Spinal cord (tissue), 9 donors: ENCODE measurements at regions not wholly inside any gene's neighbourhood (a gene's known extent, or its start where the extent isn't known, plus 50 kb on each side); places are given as distances from the start of the nearest gene placed in this dataset.

Experiments
- DNase-seq, 6 donors: peaks; one replicate each; pipeline versions ENCODE4 v3.0.0 to v3.0.0-alpha.2; 2013 to 2015; ENCODE audit warnings: low spot score in 6 of 6, low read depth in 4 of 6
- H3K27ac ChIP-seq: one replicate; pipeline ENCODE4 v1.5.1; 2013; ENCODE audit warnings: low read depth, low read length, control low read depth
- H3K27me3 ChIP-seq: one replicate; pipeline ENCODE4 v1.6.1; 2013; ENCODE audit warnings: low read length; ENCODE audit not compliant: control insufficient read depth, insufficient read depth
- H3K36me3 ChIP-seq: one replicate; pipeline ENCODE4 v1.6.1; 2013; ENCODE audit warnings: low read length; ENCODE audit not compliant: control insufficient read depth, insufficient read depth
- H3K4me1 ChIP-seq: one replicate; pipeline ENCODE4 v1.6.1; 2013; ENCODE audit warnings: low read length; ENCODE audit not compliant: control insufficient read depth, insufficient read depth
- H3K4me3 ChIP-seq: one replicate; pipeline ENCODE4 v1.5.1; 2013; ENCODE audit warnings: low read depth, low read length, control low read depth
- H3K9me3 ChIP-seq: one replicate; pipeline ENCODE4 v1.6.1; 2013; ENCODE audit warnings: low read length; ENCODE audit not compliant: control insufficient read depth, insufficient read depth
- WGBS: methylation state at CpG from one replicate; pipeline ENCODE4 v1.1.5; 2013; ENCODE audit warnings: missing lambda C conversion rate; ENCODE audit not compliant: insufficient coverage; 5-methylcytosine and 5-hydroxymethylcytosine counted together
- donor health status: healthy.

DNA sequence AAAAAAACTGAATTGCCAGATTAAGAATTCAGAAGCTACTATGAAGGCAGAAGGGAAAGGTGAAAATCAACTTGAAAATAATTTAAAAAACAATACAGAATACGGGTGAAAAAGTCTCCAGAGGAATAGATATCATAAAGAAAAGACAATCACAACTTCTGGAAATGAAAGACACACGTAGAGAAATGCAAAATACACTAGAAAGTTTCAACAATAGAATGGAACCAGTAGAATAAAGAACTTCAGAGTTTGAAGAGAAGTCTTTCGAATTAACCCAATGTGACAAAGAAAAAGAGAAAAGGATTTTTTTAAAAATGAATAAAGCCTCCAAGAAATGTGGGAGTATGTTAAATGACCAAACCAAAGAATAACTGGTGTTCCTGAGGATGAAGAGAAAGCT, 263.8 kb upstream of the FAT3 start:
- H3K9me3 ChIP-seq: peaks cover 14% of the 10 kb centered on the region
- no peak for DNase-seq
- no peaks in the 10 kb centered on the region for H3K36me3 ChIP-seq
- no peak overlapping the region for H3K27ac ChIP-seq
- WGBS: no CpG with 5 or more reads among the region's 3 CpGs
- no peaks in the 10 kb centered on the region for H3K4me1 ChIP-seq
- H3K27me3 ChIP-seq: no peaks in the 10 kb centered on the region
- H3K4me3 ChIP-seq: no peak overlapping the region

DNA sequence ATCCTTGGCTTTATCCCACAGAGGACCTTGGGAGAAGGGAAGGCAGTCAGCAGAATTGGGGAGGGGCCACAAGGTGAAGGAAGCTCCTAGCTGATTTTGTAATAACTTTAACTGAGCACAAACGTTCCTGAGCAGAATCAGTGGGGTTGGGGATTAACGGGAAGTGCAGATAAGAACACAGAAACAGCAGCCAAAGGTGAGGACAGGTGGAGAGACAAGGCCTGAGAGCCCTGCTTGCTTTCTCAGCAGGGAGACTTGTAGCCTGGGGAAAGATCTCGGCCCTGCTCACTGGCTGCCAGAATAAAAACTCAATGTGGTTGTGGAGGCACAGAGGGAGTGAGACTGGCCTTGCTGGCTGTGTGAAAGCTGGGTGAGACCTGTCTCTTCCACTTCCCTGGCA, 265.2 kb upstream of the FAT3 start:
- Histone ChIP-seq H3K27ac (no peak overlapping the region), H3K36me3 (no peaks in the 10 kb centered on the region), H3K27me3 (no peaks in the 10 kb centered on the region), H3K4me3 (no peak overlapping the region), H3K4me1 (no peaks in the 10 kb centered on the region), H3K9me3 (peaks cover 14% of the 10 kb centered on the region)
- no peak for DNase-seq
- 94% methylated on average over 3 of the region's 3 CpGs for WGBS

DNA sequence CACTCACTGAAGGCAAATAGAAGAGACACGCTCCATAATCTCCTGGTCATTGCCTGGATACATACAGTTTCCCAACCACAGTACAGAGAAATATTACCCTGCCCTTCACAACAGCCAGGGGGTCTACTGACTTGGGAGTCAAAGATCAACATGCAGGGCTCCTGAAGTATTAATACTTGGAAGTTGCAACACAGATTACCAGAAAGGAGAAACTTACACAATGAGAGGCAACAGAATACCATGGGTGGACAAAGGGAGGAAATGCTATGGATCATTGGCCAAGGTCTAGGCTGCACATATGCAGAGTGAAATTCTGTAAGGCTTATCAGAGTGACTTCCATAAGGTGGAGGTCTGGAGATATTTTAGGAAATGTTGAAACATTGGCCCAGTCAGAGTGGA, 267.9 kb upstream of the FAT3 start:
- Histone ChIP-seq H3K4me1 (no peaks in the 10 kb centered on the region), H3K36me3 (no peaks in the 10 kb centered on the region), H3K27ac (no peak overlapping the region), H3K9me3 (peaks cover 13% of the 10 kb centered on the region), H3K27me3 (no peaks in the 10 kb centered on the region), H3K4me3 (no peak overlapping the region)
- 100% methylated on average over 1 of the region's 1 CpG for WGBS
- DNase-seq: no peak

DNA sequence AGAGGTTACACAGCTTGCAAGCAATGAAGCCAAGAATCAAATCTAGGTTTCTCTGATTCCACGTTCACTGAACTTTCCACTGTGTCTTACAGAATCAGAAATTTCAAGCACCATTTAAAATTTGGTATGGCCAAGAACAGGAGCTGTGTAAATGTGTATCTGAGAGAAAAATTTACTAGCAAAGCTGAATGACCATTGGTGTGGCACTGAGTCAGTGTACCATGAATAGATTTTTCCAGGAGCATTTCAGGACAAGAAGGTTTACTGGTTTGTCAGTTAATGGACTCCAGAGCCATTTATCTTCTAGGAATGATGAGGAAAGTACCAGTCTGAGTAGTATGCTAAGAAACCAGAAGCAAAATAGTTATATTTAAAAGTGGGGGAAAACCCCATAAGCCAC, 269.4 kb upstream of the FAT3 start:
- Histone ChIP-seq H3K36me3 (no peaks in the 10 kb centered on the region), H3K9me3 (peaks cover 7% of the 10 kb centered on the region), H3K4me1 (no peaks in the 10 kb centered on the region), H3K27me3 (no peaks in the 10 kb centered on the region), H3K4me3 (no peak overlapping the region), H3K27ac (no peak overlapping the region)
- no peak for DNase-seq
- no CpG with 5 or more reads among the region's 1 CpG for WGBS

DNA sequence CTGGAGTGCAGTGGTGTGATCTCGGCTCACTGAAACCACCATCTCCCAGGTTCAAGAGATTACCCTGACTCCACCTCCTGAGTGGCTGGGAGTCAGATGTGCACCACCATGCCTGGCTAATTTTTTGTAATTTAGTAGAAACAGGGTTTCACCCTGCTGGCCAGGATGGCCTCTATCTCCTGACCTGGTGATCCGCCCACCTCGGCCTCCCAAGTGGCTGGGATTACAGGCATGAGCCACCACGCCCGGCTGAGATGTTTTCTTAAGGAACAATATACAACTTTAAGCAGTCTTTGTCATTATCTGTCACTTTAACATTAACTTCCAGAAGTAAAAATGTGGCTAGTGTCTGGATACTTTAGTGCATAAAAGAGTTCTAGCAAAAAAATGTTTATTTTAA, 272.6 kb upstream of the FAT3 start:
- Histone ChIP-seq H3K27ac (no peak overlapping the region), H3K9me3 (peaks cover 1% of the 10 kb centered on the region), H3K4me1 (no peaks in the 10 kb centered on the region), H3K27me3 (no peaks in the 10 kb centered on the region), H3K36me3 (no peaks in the 10 kb centered on the region), H3K4me3 (no peak overlapping the region)
- WGBS: no CpG with 5 or more reads among the region's 5 CpGs
- no peak for DNase-seq

DNA sequence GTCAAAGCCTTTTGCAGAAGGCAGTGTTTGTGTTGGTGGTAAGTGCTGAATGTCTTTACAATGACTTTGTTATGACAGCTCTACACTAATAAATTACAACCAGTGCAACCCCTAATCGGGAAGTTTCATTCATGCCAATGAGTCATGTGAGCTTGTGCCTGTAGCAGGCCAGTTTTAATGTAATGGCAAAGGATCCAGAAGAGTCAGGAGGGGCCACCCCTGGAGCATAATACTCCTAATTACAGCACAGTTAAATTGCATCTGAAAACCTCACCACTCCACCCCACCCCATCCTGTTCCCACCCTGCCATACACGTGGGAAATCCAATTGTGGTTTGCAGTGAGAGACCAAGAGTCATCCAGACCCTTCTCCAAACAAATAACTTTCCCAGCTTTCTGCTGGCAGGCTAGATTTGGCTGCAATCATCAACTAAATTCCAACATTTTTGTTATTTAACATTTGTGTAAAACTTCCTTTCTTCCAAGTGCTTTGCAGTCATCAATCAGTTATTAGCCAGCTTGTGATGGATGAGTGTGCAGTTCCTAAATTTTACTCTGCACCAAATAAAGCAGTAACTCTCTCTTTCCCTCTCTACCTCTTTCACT, 277.3 kb upstream of the FAT3 start:
- Histone ChIP-seq H3K27ac (no peak overlapping the region), H3K9me3 (no peaks in the 10 kb centered on the region), H3K4me1 (no peaks in the 10 kb centered on the region), H3K27me3 (no peaks in the 10 kb centered on the region), H3K4me3 (no peak overlapping the region), H3K36me3 (no peaks in the 10 kb centered on the region)
- WGBS: 11% methylated on average over 1 of the region's 2 CpGs
- peak in 2 of 6 donors; percentile 11 to 12 for DNase-seq

DNA sequence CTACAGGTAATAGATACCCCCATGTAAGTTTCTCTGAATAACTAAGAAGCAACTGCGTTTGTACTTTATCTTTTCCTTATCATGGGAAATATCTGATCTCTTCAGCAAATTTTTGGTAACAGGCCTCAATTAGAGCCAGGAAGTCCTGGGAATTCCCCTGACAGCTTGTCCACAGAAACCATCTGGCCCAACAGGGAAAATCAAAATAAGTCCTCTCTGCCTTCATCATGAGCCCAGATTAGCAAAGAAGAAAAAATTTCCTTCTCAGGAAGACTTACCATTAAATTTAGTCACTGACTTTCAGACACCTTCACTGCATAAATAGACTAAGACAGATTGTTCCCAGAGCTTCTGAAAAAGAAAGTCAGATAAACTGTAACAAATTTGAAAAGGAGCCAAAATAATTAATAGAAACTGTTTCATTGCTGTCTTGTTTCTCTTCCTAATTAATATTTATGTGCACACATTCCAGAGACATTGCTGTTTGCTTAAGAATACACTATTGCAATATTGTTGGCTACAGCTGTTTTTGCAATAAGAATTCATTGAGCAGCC, 278.1 kb upstream of the FAT3 start:
- DNase-seq: peak in 2 of 6 donors; percentile 24 to 25
- no peaks in the 10 kb centered on the region for H3K36me3 ChIP-seq
- no peaks in the 10 kb centered on the region for H3K27me3 ChIP-seq
- H3K4me1 ChIP-seq: no peaks in the 10 kb centered on the region
- no peak overlapping the region for H3K4me3 ChIP-seq
- no peak overlapping the region for H3K27ac ChIP-seq
- WGBS: 100% methylated on average over 1 of the region's 1 CpG
- H3K9me3 ChIP-seq: no peaks in the 10 kb centered on the region

DNA sequence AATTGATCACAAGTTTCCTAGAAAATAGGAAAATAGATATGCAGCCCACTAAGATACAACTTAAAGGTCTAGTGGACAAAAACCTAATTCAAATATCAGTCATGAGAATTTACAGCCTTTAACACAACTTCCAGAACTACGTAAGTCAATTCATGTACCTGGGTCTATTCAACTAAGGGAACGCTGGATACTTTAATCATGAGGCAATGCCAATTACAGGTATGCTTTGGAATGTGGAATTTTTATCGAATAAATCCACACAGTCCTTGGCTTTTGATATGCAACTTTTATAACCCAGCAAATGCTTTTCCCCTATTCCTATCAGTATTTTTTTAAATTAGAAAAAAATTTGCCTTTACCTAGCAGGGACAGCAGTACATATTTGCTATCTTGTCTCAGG, 289.5 kb upstream of the FAT3 start:
- no peaks in the 10 kb centered on the region for H3K9me3 ChIP-seq
- no peak overlapping the region for H3K27ac ChIP-seq
- no peak overlapping the region for H3K4me3 ChIP-seq
- H3K4me1 ChIP-seq: no peaks in the 10 kb centered on the region
- no peaks in the 10 kb centered on the region for H3K36me3 ChIP-seq
- WGBS: no CpG with 5 or more reads among the region's 3 CpGs
- DNase-seq: no peak
- no peaks in the 10 kb centered on the region for H3K27me3 ChIP-seq

DNA sequence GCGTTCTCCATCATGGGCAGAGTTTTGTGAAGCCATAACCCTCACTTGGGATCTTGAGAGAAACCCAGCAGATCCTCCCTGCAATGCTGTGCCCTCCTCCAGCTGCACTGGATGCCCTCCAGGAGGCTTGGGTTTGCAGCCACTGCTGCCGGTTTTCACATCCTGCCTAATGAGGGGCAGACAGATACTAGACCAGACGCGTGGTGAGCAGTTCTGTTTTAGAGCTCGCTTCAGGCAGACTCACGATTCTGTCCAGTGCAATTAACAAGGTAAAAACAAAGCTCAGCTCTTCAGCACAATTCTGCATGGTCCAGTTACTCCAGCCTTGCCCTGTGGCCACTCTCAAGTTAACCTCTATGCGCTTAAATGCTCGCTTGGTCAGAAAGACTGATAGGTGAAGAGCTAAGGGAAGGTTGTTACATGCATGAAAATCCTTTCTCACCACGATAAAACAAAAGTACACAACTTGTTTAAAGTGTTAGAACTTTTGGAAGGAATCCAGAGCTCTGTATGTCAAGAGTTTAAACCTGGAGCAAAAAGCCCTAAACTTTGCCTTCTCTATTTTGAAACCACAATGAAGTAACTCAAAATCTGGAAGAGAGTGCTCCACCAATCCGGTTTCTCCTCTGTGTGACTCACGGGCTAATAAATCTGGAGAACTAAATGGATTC, 292.3 kb upstream of the FAT3 start:
- 58% methylated on average over 7 of the region's 11 CpGs for WGBS
- peak in 1 of 6 donors; percentile 8 for DNase-seq
- Histone ChIP-seq H3K4me3 (no peak overlapping the region), H3K27me3 (no peaks in the 10 kb centered on the region), H3K9me3 (no peaks in the 10 kb centered on the region), H3K36me3 (no peaks in the 10 kb centered on the region), H3K27ac (no peak overlapping the region), H3K4me1 (no peaks in the 10 kb centered on the region)

DNA sequence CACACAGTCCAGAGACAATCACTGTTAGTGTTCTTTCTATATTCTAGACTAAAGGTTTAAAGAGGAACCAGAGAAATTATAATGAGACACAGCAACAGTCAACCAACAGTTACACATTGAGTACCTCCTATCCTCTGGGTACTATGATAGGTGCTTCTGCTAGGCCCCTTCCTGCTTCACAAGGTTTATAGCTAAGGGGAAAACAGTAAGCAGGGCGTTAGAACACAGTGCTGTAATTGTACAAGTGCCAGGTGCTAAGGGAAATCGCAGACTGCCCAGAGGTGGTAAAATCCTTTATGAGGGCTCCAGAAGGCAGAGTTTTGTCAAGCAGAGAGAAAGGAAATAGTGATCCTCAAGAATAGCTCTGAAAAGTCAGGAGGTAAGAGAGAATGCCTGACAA, 297.2 kb upstream of the FAT3 start:
- Histone ChIP-seq H3K27me3 (no peaks in the 10 kb centered on the region), H3K36me3 (no peaks in the 10 kb centered on the region), H3K4me3 (no peak overlapping the region), H3K27ac (no peak overlapping the region), H3K9me3 (no peaks in the 10 kb centered on the region), H3K4me1 (no peaks in the 10 kb centered on the region)
- 40% methylated on average over 2 of the region's 2 CpGs for WGBS
- no peak for DNase-seq
